Fibroblast of pulmonary artery (primary cell): ENCODE measurements at regions not wholly inside any gene's neighbourhood (a gene's known extent, or its start where the extent isn't known, plus 50 kb on each side); places are given as distances from the start of the nearest gene placed in this dataset.

ENCODE experiments used
- DNase-seq: peaks from one replicate; pipeline ENCODE4 v3.0.0-alpha.2; 2010; ENCODE audit warnings: low read depth
- H3K4me3 ChIP-seq: replicated peaks from 2 replicates; pipeline ENCODE4 v1.5.1; 2011; ENCODE audit warnings: low read depth, mild to moderate bottlenecking, control low read depth, low read length, moderate library complexity
- TF ChIP-seq, protein P1 (sequence below): IDR thresholded peaks from 2 replicates; pipeline ENCODE4 v1.5.1; 2011; ENCODE audit warnings: mild to moderate bottlenecking, control low read depth, low read length, inconsistent platforms; ENCODE audit errors: missing control alignments

DNA sequence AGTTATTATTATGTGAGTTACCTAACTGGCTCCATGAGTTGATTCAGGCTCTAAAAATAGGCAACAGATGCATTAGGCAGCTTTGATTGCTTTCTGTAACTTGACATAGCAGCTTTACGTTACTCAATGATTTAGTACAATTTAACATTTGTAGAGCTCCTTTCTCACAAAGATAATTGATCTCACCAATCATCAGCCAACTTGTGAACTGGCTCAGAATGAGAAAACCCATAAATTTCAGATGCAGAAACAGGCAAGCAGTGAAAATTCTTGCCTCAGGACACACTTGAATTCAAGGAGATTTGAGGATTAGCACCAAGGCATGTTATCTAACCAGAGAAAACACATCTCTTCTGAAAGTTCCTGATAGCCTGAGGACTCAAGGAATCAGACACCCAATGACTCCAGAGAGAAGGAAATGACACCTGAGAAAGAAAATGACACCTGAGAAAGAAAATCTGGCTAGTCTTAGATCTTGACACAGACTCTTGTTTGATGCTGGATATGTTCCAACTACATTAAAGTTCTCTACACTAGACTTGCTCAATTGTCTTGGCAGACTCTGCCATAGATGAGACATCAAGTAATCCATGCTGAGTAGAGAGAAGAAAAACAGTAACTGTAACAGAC is 315.1 kb upstream of the CBLB start:
- TF ChIP-seq, protein P1, sequence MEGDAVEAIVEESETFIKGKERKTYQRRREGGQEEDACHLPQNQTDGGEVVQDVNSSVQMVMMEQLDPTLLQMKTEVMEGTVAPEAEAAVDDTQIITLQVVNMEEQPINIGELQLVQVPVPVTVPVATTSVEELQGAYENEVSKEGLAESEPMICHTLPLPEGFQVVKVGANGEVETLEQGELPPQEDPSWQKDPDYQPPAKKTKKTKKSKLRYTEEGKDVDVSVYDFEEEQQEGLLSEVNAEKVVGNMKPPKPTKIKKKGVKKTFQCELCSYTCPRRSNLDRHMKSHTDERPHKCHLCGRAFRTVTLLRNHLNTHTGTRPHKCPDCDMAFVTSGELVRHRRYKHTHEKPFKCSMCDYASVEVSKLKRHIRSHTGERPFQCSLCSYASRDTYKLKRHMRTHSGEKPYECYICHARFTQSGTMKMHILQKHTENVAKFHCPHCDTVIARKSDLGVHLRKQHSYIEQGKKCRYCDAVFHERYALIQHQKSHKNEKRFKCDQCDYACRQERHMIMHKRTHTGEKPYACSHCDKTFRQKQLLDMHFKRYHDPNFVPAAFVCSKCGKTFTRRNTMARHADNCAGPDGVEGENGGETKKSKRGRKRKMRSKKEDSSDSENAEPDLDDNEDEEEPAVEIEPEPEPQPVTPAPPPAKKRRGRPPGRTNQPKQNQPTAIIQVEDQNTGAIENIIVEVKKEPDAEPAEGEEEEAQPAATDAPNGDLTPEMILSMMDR = no peak
- no peak overlapping the region for H3K4me3 ChIP-seq
- peak; percentile 86 for DNase-seq

DNA sequence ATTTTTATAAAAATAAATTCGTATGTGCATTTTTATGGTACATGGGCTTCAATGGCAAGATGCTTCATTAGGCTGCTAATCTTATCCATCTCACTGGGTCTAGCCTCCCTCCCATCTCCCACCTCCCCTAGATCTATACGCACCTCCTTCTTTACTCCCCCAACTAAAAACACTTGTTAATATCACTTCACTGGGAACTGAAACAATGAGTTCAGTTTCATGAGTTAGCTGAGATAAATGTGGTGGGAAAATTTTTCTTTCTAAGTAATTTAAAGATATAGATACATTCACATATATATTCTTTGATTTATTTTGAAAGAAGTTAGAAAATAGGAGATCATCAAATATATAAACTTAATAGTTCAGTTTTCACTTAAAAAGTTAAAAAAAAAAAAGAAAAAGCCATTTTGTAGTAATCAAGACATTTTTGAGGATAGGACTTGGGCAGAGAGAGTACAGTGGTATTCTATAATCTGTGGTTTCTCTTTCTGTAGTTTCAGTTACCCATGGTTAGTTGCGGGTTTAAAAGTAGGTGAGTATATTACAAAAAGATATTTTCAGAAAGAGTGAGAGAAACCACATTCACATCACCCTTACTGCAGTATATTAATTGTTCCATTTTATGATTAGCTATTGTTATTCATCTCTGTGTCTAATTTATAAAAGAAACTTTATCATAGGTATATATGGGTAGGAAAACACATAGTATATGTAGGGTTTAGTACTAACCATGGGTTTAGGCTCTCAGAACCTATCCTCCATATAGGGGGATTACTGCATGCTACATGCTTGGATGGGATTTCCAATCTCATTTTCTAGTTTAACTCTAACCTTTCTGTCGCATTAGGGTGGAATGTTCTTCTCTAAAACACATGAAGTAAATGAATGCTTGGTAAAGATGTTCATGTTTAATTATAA is 316.0 kb upstream of the CBLB start:
- TF ChIP-seq, protein P1 = no peak
- DNase-seq = no peak
- no peak overlapping the region for H3K4me3 ChIP-seq

DNA sequence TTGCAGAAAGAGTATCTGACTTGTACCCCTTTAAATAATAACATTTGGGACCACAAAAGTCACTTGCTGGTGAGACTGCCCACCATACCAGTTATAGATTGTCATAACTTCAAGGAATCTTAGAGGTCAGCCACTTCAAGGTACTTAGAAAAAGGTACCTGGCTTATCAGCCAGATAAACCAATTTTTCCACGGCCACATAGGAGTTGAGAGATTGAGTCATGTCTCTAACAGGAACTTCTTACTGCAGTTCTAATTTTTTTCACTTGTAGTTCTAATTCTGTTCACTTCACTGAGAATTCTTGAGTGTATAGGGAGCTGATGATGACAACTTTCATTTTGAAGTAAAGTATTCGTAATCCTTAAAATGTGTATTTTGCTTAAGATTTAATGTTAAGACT is 317.1 kb upstream of the CBLB start:
- no peak overlapping the region for H3K4me3 ChIP-seq
- TF ChIP-seq, protein P1 = no peak
- DNase-seq = no peak

- TF ChIP-seq, protein P1 = no peak
- H3K4me3 ChIP-seq = no peak overlapping the region
- DNase-seq = no peak
Measured at GRCh38 chr3:106190296-106190695, 321.5 kb upstream of the CBLB start.

DNA sequence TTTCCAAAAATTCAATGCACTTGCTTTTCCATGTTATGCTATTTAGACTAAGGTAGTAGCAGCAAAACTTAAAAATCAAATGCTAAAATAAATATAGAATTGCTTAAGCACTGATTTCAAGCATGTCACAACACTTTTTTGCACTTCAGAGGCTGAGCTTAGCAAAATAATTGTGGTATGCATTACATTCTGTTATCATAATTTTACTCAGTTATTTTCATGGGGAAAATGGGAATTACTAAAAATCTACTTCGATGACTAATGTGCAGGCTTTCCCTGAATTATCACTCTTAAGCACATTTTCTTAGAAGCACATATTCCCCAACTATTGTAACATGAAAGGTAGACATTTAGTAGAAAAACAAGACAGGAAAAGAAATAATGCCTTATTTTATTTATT is 322.4 kb upstream of the CBLB start:
- TF ChIP-seq, protein P1 = no peak
- DNase-seq = no peak
- no peak overlapping the region for H3K4me3 ChIP-seq

- no peak for DNase-seq
- TF ChIP-seq, protein P1 = no peak
- H3K4me3 ChIP-seq = no peak overlapping the region
Measured at GRCh38 chr3:106191913-106192312, 323.1 kb upstream of the CBLB start.
